Neutrophil (primary cell): ENCODE measurements at regions not wholly inside any gene's neighbourhood (a gene's known extent, or its start where the extent isn't known, plus 50 kb on each side); places are given as distances from the start of the nearest gene placed in this dataset.

Experiments used
- H3K27ac ChIP-seq: fragments of 200-600 bp; sonication (generic); 2 replicates; pipeline ENCODE4 v1.5.1; 2016; ENCODE audit warnings: mild to moderate bottlenecking, moderate library complexity
- H3K27me3 ChIP-seq: fragments of 200-600 bp; sonication (generic); 2 replicates; pipeline ENCODE4 v1.6.0; 2016; ENCODE audit warnings: mild to moderate bottlenecking
- H3K36me3 ChIP-seq: fragments of 200-600 bp; sonication (generic); 2 replicates; pipeline ENCODE4 v1.5.1; 2017
- H3K4me1 ChIP-seq, 2 experiments: fragments of 200-600 bp in 1 of 2; sonication (generic) in 1 of 2; 1 replicate in 1 of 2; 2 replicates in 1 of 2; pipeline versions ENCODE4 v1.5.1 to v1.6.1; 2013 to 2016; ENCODE audit warnings: low read depth in 1 of 2, low read length in 1 of 2, mild to moderate bottlenecking in 1 of 2, moderate library complexity in 1 of 2; ENCODE audit not compliant: control insufficient read depth in 1 of 2, insufficient read depth in 1 of 2
- H3K4me3 ChIP-seq, 2 experiments: fragments of 200-600 bp in 1 of 2; sonication (generic) in 1 of 2; 1 replicate in 1 of 2; 2 replicates in 1 of 2; pipeline ENCODE4 v1.5.1; 2013 to 2016; ENCODE audit warnings: low read depth in 1 of 2, low read length in 1 of 2, mild to moderate bottlenecking in 1 of 2, moderate library complexity in 1 of 2
- H3K9me3 ChIP-seq: fragments of 200-600 bp; sonication (generic); 2 replicates; pipeline ENCODE4 v1.5.1; 2016
- TF ChIP-seq, protein P1 (sequence below): fragments of 200-600 bp; sonication (generic); IDR thresholded peaks from 2 replicates; pipeline ENCODE4 v1.5.1; 2016; ENCODE audit warnings: antibody characterized with exemption

DNA sequence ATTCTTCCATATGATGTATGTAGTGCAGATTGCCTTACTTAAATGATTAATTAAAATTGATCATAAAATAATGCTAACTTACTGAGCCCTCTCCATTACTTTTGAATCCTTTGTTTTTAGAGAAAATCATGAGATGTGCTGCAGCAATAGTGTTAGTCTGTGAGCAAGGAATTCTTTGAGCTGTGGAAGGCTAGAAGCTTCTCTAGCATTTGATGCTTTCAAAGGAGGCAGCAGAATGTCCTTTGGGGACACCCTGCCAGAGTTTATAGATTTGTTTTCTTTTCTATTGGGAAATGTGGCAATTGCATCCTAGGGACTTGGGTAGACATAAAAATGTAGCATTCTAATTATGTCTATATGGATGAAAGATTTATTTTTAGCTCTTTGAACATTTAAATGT, 284.1 kb upstream of the SMIM30 start:
- no peak overlapping the region for H3K4me3 ChIP-seq
- TF ChIP-seq, protein P1, sequence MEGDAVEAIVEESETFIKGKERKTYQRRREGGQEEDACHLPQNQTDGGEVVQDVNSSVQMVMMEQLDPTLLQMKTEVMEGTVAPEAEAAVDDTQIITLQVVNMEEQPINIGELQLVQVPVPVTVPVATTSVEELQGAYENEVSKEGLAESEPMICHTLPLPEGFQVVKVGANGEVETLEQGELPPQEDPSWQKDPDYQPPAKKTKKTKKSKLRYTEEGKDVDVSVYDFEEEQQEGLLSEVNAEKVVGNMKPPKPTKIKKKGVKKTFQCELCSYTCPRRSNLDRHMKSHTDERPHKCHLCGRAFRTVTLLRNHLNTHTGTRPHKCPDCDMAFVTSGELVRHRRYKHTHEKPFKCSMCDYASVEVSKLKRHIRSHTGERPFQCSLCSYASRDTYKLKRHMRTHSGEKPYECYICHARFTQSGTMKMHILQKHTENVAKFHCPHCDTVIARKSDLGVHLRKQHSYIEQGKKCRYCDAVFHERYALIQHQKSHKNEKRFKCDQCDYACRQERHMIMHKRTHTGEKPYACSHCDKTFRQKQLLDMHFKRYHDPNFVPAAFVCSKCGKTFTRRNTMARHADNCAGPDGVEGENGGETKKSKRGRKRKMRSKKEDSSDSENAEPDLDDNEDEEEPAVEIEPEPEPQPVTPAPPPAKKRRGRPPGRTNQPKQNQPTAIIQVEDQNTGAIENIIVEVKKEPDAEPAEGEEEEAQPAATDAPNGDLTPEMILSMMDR = no peak
- H3K9me3 ChIP-seq = no peaks in the 10 kb centered on the region
- no peaks in the 10 kb centered on the region for H3K36me3 ChIP-seq
- no peak overlapping the region for H3K27ac ChIP-seq
- no peaks in the 10 kb centered on the region for H3K4me1 ChIP-seq
- no peaks in the 10 kb centered on the region for H3K27me3 ChIP-seq

DNA sequence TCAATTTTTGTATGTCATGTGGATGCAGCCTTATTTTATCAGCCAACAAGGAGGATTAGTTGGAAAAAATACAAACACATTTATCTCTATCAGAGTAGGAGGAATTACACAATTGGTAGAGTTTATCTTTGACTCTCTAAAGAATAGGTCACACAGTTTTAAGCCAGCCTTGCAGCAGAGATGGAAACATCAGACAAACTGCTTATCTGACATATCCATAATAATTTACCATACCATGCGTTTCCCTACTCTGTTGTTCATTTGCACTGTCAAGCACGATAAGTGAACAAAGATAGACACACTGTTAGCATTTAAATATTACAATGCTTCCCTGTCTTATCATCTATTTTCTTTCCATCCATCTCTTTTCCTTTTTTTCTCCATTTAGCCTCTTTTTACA, 283.7 kb upstream of the SMIM30 start:
- Histone ChIP-seq H3K4me1 (no peaks in the 10 kb centered on the region), H3K9me3 (no peaks in the 10 kb centered on the region), H3K27me3 (no peaks in the 10 kb centered on the region), H3K4me3 (no peak overlapping the region), H3K27ac (no peak overlapping the region), H3K36me3 (no peaks in the 10 kb centered on the region)
- TF ChIP-seq, protein P1 = no peak

DNA sequence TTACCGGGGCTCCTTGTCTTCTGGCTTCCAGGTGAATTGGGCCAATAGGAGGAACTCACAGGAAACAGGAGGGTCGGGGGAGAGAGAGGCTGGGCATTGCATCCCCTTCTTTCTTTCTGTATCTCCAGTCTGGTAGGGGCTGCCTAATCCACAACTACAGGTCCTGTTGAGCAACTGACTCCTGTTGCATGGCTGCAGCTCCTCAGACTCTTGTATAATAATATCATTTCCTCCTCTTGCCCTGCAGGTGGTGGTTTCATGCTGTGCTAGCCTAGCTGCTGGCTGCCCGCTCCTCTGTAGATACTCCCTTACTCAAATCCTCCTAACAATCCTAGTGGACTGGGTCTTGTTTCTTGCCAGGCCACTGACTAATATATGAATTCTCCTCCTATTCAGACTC, 276.5 kb upstream of the SMIM30 start:
- Histone ChIP-seq H3K4me1 (no peaks in the 10 kb centered on the region), H3K9me3 (no peaks in the 10 kb centered on the region), H3K27ac (no peak overlapping the region), H3K36me3 (no peaks in the 10 kb centered on the region), H3K27me3 (no peaks in the 10 kb centered on the region), H3K4me3 (no peak overlapping the region)
- TF ChIP-seq, protein P1 = no peak

DNA sequence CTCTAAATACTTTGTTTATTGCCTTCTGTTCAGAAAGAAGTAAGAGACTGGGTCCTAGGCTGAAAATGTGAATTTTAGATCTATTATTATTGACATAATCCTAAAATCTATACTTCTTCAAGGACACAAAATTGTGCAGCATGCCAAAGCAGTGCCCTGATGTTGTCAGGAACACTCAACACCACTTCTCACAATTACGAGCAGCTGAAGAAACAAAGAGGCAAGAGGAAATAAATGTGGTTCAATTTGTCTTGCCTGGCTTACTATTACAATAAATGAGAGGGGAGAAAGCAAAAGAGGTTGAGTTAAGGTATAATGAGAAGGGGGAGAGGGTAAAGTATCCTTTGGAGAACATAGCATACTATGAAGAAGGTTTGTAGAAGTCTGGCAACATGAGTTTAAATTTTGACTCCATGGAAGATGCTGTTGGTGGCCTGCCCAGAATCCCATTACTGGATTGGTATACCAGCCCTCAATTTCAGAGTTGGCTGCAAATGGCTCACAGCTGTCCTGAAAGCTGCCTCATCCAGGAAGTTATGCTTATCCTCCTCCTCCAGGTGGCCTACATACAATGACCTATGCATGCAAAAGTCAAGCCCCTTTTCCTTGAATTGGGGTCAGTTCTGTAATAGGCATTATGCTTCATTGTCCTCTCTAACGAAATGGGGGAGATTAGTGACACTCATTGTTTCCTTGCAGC, 274.6 kb upstream of the SMIM30 start:
- Histone ChIP-seq H3K4me1 (no peaks in the 10 kb centered on the region), H3K27me3 (no peaks in the 10 kb centered on the region), H3K36me3 (no peaks in the 10 kb centered on the region), H3K9me3 (no peaks in the 10 kb centered on the region), H3K4me3 (no peak overlapping the region), H3K27ac (no peak overlapping the region)
- TF ChIP-seq, protein P1 = no peak

DNA sequence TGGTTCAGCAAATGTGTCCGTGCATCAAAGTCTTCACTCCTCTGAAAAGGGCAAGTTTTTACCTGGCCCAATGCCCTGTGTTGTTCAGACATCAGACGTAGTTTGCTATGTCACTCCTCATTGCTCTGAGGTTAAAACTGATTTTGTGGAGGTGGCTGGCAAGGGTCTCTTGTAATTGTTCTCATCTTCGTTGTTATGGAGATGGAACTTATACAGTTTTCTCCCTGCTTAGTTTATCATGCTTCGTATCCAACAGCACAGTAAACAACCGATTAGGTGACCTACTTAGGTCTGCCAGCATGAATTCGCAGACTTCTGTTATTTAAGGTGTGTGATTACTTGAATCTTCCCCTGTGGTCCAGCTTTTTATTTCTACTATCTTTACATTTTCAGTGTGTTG, 274.1 kb upstream of the SMIM30 start:
- H3K4me3 ChIP-seq = no peak overlapping the region
- no peaks in the 10 kb centered on the region for H3K9me3 ChIP-seq
- TF ChIP-seq, protein P1 = no peak
- H3K27ac ChIP-seq = no peak overlapping the region
- H3K4me1 ChIP-seq = no peaks in the 10 kb centered on the region
- no peaks in the 10 kb centered on the region for H3K27me3 ChIP-seq
- H3K36me3 ChIP-seq = no peaks in the 10 kb centered on the region
